GM12878 (cell line): ENCODE measurements at regions not wholly inside any gene's neighbourhood (a gene's known extent, or its start where the extent isn't known, plus 50 kb on each side); places are given as distances from the start of the nearest gene placed in this dataset.

Experiments
- ATF7 ChIP-seq: fragments of 450-650 bp; IDR thresholded peaks from 2 replicates; pipeline ENCODE4 v1.6.1; 2016; ENCODE audit warnings: low read depth, mild to moderate bottlenecking
- IKZF2 ChIP-seq, 2 experiments: fragments of 450-650 bp; IDR thresholded peaks; 2 replicates each; pipeline ENCODE4 v1.6.1; 2017; ENCODE audit warnings: mild to moderate bottlenecking in 2 of 2, moderate library complexity in 2 of 2
- RAD51 ChIP-seq: fragments of 450-650 bp; IDR thresholded peaks from 2 replicates; pipeline ENCODE4 v1.6.1; 2016; ENCODE audit warnings: moderate library complexity, mild to moderate bottlenecking, inconsistent platforms
- TF ChIP-seq, protein P1 (sequence below): fragments of 450-650 bp; IDR thresholded peaks from 2 replicates; pipeline ENCODE4 v1.6.1; 2017; ENCODE audit warnings: mild to moderate bottlenecking, moderate library complexity
- TF ChIP-seq, protein P2 (sequence below): IDR thresholded peaks from 2 replicates; pipeline ENCODE4 v1.6.1; 2012; ENCODE audit warnings: improper control_type of control experiment, low read depth, low read length; ENCODE audit not compliant: insufficient replicate concordance
- TF ChIP-seq, protein P3 (sequence below): fragments of 450-650 bp; IDR thresholded peaks from 2 replicates; pipeline ENCODE4 v1.6.1; 2016; ENCODE audit warnings: mild to moderate bottlenecking

DNA sequence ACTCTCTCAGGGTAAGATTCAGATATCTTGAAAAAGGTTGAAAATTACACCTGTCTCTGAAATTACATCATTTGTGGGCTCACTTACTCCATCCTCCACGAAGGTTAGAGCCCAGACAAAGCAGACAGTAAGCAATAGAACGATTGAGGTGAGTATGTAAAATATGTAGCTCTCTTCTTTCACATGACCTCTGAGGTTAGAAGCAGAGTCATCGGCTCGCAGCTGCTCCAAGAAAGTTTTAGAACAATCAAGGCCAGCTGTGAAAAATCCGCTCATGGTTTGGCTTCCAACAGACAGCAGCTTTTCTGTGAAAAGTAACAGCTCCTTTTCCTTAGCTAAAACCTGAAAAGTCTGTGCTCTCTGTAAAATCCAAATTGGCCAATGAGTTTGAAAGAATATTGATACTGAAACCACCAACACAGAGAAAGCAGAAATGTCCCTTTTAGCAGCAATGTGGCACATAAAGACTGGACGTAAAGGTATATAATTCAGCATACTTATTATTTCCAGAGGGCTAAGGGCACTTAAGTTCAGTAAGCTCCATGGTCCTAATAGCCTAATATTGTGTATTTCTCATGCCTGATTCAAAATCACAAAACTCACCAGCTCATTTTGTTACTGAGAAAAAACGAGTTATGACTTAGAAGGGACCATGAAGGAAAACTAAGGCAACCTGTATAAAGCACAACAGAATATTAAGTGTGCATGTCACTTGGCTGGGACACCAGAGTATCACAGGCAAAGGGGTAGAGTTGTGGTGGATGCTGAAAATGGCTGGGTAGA, 78.2 kb downstream of the FAM76B start (continued):
- TF ChIP-seq RAD51 (peak; percentile 54; the same call in 1 of the 2 replicates), IKZF2 (IDR thresholded peaks at IDR 0.05) (peak in 1 of 2 experiments; percentile 10; a peak in 1 of 4 replicates), ATF7 (peak; percentile 80)
- TF ChIP-seq, protein P1, sequence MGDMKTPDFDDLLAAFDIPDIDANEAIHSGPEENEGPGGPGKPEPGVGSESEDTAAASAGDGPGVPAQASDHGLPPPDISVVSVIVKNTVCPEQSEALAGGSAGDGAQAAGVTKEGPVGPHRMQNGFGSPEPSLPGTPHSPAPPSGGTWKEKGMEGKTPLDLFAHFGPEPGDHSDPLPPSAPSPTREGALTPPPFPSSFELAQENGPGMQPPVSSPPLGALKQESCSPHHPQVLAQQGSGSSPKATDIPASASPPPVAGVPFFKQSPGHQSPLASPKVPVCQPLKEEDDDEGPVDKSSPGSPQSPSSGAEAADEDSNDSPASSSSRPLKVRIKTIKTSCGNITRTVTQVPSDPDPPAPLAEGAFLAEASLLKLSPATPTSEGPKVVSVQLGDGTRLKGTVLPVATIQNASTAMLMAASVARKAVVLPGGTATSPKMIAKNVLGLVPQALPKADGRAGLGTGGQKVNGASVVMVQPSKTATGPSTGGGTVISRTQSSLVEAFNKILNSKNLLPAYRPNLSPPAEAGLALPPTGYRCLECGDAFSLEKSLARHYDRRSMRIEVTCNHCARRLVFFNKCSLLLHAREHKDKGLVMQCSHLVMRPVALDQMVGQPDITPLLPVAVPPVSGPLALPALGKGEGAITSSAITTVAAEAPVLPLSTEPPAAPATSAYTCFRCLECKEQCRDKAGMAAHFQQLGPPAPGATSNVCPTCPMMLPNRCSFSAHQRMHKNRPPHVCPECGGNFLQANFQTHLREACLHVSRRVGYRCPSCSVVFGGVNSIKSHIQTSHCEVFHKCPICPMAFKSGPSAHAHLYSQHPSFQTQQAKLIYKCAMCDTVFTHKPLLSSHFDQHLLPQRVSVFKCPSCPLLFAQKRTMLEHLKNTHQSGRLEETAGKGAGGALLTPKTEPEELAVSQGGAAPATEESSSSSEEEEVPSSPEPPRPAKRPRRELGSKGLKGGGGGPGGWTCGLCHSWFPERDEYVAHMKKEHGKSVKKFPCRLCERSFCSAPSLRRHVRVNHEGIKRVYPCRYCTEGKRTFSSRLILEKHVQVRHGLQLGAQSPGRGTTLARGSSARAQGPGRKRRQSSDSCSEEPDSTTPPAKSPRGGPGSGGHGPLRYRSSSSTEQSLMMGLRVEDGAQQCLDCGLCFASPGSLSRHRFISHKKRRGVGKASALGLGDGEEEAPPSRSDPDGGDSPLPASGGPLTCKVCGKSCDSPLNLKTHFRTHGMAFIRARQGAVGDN, result peak; percentile 61; the same call in 1 of the 2 replicates
- TF ChIP-seq, protein P2, sequence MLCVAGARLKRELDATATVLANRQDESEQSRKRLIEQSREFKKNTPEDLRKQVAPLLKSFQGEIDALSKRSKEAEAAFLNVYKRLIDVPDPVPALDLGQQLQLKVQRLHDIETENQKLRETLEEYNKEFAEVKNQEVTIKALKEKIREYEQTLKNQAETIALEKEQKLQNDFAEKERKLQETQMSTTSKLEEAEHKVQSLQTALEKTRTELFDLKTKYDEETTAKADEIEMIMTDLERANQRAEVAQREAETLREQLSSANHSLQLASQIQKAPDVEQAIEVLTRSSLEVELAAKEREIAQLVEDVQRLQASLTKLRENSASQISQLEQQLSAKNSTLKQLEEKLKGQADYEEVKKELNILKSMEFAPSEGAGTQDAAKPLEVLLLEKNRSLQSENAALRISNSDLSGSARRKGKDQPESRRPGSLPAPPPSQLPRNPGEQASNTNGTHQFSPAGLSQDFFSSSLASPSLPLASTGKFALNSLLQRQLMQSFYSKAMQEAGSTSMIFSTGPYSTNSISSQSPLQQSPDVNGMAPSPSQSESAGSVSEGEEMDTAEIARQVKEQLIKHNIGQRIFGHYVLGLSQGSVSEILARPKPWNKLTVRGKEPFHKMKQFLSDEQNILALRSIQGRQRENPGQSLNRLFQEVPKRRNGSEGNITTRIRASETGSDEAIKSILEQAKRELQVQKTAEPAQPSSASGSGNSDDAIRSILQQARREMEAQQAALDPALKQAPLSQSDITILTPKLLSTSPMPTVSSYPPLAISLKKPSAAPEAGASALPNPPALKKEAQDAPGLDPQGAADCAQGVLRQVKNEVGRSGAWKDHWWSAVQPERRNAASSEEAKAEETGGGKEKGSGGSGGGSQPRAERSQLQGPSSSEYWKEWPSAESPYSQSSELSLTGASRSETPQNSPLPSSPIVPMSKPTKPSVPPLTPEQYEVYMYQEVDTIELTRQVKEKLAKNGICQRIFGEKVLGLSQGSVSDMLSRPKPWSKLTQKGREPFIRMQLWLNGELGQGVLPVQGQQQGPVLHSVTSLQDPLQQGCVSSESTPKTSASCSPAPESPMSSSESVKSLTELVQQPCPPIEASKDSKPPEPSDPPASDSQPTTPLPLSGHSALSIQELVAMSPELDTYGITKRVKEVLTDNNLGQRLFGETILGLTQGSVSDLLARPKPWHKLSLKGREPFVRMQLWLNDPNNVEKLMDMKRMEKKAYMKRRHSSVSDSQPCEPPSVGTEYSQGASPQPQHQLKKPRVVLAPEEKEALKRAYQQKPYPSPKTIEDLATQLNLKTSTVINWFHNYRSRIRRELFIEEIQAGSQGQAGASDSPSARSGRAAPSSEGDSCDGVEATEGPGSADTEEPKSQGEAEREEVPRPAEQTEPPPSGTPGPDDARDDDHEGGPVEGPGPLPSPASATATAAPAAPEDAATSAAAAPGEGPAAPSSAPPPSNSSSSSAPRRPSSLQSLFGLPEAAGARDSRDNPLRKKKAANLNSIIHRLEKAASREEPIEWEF, result peak; percentile 60
- TF ChIP-seq, protein P3, sequence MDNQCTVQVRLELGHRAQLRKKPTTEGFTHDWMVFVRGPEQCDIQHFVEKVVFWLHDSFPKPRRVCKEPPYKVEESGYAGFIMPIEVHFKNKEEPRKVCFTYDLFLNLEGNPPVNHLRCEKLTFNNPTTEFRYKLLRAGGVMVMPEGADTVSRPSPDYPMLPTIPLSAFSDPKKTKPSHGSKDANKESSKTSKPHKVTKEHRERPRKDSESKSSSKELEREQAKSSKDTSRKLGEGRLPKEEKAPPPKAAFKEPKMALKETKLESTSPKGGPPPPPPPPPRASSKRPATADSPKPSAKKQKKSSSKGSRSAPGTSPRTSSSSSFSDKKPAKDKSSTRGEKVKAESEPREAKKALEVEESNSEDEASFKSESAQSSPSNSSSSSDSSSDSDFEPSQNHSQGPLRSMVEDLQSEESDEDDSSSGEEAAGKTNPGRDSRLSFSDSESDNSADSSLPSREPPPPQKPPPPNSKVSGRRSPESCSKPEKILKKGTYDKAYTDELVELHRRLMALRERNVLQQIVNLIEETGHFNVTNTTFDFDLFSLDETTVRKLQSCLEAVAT, result peak; percentile 59
